ENCODE measurements at regions not wholly inside any gene's neighbourhood (a gene's known extent, or its start where the extent isn't known, plus 50 kb on each side); places are given as distances from the start of the nearest gene placed in this dataset.
A peak's percentile ranks its signal among the peaks of the same experiment; 100 is the strongest.
"Not testable (repeated sequence)": the region's sequence is repeated elsewhere in the genome, so short reads cannot be mapped to it uniquely, and the experiment has no call there.

DNA sequence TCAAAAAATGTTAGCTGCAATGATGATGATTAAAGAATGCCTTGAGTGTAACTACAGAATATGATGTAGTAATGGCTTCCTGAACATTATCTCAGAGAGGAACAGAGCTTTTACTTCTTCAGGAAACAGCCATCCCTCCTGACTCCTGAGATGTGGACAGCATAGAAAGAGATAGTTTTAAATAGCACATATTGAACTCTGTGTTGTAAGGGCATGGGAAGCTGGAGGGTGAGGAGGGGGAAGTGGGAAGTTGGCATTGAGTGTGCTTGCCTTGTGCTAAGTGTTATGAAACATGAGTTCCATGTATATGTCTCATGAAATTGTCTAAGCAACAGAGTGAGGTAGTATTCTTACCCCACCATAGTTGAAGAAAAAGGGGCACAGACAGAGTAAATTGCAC, 161.5 kb upstream of the SLC28A3 start:
- DNase-seq (ENCODE audit: low read depth, low spot score), result no peak

DNA sequence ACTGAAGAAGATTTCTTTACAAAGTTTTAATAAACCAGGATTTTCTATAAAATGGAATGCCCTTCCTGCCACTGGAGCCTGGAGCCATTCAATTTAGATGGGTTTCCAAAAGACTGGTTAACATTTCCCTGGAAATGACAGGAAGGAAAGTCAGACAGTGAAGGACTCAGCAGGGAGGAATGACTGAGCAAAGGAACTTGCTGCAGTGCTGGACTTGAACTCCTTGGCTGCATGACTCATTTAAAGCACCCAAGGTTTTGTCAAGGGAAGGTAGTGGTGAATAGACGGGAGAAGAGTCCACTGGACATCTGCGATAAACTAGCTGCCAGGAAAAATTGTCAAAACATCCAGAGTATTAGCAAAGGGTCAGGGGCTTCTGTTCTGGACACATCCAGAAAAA, 163.8 kb upstream of the SLC28A3 start:
- DNase-seq (ENCODE audit: low read depth, low spot score), result peak; percentile 13

DNA sequence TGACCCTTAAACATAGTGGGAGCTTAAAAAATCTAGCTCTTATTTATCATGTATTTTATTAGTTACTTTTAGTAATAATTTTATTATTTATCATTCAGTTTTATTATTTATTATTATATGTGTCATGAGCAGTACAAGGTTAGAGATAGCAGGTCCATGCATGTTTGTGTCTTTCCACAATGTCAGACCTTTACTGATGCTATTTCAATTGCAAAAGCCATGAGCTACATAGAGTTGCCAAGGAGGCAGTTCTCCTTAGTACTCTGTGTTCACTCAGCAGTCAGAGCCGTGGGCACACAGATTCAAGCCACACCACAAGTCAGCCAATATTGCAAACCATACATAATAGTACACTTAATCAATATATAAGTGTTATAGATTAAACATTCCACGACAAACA, 157.9 kb upstream of the NTRK2 start:
- no peak for DNase-seq (ENCODE audit: low read depth, low spot score)

- no peak for DNase-seq (ENCODE audit: low read depth, low spot score)
These were observed 157.0 kb upstream of the NTRK2 start for GRCh38 chr9:84512493-84512892.

DNA sequence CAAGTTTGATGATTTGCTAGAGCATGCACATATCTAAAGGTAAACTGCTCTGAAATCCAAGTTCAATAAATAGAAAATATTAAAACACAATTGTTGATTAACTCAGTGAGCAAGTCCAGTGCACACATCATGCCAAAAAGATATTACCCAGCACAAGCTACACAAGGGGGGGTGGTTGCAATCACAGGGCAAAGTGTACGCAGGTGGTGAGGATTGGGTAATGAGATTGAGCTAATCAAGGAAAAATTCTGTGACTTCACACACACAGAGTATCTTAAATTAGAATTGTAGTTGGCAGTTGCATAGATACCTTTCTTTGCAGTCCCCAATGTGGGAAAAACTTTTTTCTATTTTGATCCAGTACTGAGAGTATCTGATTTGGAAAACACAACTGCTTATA, 156.1 kb upstream of the NTRK2 start:
- DNase-seq (ENCODE audit: low read depth, low spot score), result no peak

GRCh38 chr9:84513979-84514378, 155.6 kb upstream of the NTRK2 start:
- DNase-seq (ENCODE audit: low read depth, low spot score), result no peak

DNA sequence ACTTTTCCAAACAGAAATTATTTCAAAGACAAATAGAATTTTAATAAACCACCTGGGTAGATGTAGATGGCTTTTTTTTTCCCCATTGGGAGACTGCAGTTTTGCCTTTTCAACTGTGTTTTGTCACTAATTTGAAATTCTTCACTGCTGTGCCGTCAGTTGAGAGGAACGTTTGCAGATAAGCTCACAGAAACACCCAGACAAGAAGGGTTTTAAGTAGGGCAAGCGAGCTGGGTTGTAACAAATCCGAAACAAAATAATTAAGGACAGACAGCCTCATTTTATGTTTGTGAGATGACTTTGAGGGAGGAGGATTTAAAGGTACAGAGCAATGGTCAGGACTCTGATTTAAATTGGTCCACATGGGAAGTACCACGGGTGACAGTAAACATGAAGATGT, 155.1 kb upstream of the NTRK2 start:
- no peak for DNase-seq (ENCODE audit: low read depth, low spot score)

GRCh38 chr9:84517026-84517425, 152.5 kb upstream of the NTRK2 start:
- DNase-seq (ENCODE audit: low read depth, low spot score), result no peak

GRCh38 chr9:84519413-84519812, 150.1 kb upstream of the NTRK2 start:
- DNase-seq (ENCODE audit: low read depth, low spot score), result no peak

DNA sequence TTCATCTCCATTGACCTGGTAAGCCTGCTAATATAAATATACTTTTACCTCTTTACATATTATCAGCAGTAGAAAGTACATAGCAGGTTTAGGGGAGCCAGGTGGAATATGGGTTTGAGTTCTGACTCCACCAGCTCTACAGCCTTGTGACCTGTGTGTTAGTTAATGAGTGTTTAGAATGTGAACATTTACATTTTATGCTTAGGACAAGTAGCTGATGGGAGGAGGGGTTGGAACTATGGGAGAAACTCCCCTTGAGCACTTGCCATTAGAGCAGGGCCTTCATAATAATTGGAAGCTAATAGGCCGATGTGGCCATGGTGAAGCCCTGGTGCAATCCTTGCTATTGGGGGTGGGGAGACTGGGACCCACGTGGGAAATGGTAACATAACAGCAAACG, 148.3 kb upstream of the NTRK2 start:
- no peak for DNase-seq (ENCODE audit: low read depth, low spot score)

DNA sequence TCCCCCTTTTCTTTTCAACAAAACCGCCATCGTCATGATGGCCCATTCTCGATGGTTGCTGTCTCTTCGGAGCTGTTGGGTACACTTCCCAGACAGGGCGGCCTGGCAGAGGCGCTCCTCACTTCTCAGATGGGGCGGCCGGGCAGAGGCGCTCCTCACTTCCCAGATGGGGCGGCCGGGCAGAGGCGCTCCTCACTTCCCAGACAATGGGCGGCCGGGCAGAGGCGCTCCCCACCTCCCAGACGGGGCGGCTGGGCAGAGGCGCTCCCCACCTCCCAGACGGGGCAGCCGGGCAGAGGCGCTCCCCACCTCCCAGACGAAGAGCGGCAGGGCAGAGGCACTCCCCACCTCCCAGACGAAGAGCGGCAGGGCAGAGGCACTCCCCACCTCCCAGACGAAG, 143.3 kb upstream of the NTRK2 start:
- DNase-seq (ENCODE audit: low read depth, low spot score), result not testable (repeated sequence)

- not testable (repeated sequence) for DNase-seq (ENCODE audit: low read depth, low spot score)
These were observed 142.3 kb upstream of the NTRK2 start for GRCh38 chr9:84527060-84527720.

- not testable (repeated sequence) for DNase-seq (ENCODE audit: low read depth, low spot score)
These were observed 133.6 kb upstream of the NTRK2 start for GRCh38 chr9:84535973-84536372.

GRCh38 chr9:84538879-84539278, 130.7 kb upstream of the NTRK2 start:
- DNase-seq (ENCODE audit: low read depth, low spot score), result no peak

GRCh38 chr9:84542554-84542953, 127.0 kb upstream of the NTRK2 start:
- no peak for DNase-seq (ENCODE audit: low read depth, low spot score)

DNA sequence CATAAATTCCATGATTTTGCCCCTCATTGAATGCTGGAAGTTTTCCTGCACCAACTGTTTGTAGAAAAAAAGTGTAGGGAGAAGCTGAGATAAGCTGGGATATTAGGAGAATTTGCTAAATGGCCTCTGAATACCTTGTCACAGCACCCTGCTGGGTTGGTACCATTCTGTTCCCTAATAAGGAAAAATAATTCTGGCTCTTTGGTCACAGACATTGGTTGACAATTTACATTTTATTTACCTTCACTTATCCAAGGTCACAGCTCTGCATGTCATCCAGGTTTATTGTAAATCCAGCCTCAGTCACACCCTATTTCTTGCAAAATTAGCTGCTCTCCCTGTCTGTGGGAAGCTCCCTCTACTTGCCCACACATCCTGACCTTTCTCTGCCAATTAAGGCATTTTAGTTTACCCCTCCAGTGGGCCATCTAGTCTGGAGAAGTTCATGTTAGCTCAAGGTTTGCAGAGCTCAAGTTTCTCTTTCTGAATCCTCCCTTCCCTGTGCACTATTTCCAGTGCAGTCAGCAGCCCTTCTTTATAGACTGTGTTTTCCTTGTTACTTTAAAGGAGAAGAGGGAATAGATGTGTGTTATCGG, 115.4 kb upstream of the NTRK2 start:
- DNase-seq (ENCODE audit: low read depth, low spot score), result no peak

DNA sequence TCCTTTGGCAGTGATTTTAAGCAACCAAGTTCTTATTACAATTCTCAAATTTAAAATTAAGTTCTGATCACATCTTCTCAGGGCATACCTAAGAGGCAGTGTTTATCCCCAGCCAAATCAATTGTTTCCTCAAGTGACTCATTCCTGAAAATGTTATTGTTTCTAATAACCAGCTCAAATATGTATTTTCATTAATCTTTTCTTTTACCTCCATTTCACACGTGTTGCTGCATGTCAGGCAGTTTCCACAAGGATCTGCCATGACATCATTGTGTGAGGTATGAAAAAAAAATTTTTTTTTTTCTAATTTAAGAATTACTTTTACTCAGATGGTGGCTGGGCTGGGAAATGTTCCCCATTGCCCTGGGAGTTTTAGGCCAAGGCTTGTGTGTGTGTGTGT, 113.0 kb upstream of the NTRK2 start:
- DNase-seq (ENCODE audit: low read depth, low spot score), result no peak

DNA sequence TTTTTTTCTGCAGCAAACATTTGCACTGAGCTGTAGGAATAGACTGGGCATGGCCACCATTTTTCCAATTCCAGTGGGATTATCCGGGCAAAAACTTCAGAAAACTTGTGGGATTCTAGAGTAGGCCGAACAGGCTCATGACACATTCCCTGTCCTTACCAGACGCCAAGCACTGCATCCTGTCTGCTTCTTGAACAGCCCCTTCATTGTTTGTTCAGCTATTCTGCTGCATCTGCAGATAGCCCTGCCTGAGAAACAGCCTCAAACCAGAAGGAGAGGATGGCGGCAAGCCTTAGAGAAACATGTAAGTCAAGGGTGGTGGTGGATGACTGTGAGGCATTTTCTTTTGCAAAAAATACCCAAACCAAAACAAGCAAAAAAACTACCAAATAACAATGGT, 111.8 kb upstream of the NTRK2 start:
- no peak for DNase-seq (ENCODE audit: low read depth, low spot score)

DNA sequence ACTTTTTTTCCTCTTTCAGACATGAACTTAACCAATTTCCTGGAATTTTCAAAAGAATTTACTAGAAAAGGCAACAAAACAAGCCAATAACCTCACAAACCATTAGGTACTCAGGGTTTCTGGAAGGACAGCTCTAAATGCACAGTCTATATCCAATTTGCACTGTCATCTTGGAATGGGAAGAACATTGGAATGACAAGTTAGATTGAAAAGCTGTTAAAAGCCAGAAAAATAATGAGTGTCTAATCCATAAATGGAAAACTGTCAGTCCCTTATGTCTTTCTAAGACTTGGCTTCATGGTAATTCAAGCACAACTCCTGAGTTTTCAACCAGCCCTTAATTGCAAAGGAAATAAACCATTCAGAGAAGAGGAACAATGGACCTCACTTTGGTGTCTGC, 105.8 kb upstream of the NTRK2 start:
- no peak for DNase-seq (ENCODE audit: low read depth, low spot score)

DNA sequence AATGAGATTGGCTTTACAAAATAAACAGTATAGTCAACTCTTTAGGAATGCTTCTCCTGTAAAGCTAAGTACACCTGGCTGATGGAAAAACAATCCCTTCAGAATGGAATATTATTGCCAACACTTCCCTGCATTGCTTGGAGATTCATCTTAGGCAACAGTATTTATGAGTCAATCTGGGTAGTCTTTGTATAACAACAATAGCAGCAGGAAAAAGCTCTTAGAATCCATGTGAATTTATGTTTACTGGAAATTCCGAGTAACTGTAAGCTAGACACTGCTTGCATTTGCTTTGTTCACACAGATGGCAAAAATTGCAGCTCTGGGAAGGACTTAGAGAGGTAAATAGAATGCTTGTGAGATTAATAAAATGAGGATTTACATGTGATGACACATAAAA, 101.7 kb upstream of the NTRK2 start:
- DNase-seq (ENCODE audit: low read depth, low spot score), result no peak

DNA sequence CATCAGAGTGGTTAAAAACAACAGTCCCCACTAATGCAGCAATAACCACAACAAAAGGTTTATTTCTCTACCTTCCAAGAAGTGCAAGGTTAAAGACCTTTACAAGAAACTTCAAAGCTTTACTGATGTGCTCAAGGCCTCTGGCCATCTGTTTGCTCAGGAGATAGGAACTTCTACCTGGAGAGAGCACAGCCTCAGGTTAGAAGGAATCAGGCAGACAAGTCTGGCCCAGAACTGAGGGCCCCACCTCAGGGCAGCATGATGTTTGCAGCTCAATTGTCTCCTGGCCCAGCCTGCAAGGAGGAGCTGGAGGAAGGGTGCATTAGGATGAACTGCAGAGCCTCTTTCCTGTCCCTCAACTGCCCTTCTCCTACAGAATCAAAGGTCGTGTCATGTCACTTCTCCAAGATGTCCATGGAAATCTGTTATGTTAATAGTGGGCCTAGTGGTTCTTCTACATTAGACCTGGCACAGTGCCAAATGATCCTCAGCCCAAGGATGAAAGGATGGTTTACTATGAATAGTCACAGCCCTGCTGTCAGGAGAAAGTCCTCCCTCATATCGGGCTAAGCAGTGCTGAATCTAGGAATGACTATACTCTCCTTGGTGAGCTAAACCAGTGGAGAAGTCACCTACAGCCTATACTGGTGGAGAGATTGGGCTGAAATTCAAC, 98.9 kb upstream of the NTRK2 start:
- no peak for DNase-seq (ENCODE audit: low read depth, low spot score)

GRCh38 chr9:84573083-84573482, 96.4 kb upstream of the NTRK2 start:
- no peak for DNase-seq (ENCODE audit: low read depth, low spot score)

- DNase-seq (ENCODE audit: low read depth, low spot score), result no peak
These were observed 93.8 kb upstream of the NTRK2 start for GRCh38 chr9:84575705-84576104.
